HG02623 (cell line): ENCODE measurements at regions not wholly inside any gene's neighbourhood (a gene's known extent, or its start where the extent isn't known, plus 50 kb on each side); places are given as distances from the start of the nearest gene placed in this dataset.

Source experiments
- ATAC-seq: cut with Tn5 transposase; IDR thresholded peaks from one replicate; pipeline ENCODE4 v1.9.1; 2021; ENCODE audit warnings: moderate library complexity; ENCODE audit not compliant: unreplicated experiment

DNA sequence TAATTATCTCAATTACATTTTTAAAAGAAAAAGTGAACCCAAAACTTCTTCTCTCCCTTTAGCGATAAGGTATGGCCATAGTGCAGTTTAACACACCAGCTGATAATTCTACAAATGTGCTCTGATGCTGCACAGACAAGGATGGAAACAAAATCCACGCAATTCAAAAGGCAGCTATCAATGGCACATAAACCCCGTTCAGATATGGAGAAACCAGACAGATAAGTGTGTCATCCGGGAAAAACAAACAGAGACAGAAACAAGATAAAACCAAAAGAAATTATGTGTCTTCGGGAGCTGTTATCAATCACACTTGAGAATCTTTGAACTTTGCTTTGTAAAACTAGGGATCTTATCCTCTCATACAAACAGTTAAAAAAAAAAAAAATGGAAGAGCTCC lies 73.6 kb downstream of the SIPA1L2 start:
- ATAC-seq = no peak

DNA sequence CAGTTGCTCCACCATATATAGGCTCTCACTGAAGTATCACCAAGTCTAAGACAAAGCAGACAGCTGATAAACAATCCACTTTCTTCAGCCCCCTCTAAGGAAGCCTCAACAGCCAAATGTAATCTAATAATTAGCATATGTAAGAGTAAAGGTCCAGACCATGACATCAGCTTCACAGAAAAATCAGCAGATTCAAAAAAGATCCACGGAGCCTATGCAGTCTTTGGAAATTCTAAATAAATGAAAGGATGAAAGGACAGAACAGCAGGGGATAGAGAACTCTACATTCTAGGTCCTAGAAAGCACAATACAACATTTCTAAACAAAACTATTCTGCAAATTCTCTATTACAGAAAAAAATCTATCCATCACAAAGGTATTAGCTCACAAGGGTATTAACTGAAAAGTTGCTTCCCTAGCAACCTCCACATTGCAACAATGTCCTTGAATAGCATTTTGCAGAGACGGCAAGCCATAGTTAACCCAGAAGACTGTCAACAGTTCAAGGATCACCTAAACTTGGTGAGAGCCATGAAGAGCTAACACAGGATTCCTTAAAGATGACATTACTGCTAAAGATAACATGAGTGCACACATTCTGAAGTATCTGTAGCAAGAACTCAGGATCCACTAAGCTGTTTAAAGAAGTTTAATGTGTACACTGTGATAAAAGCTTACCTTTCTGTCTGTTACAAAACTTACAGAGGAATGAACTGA lies 74.3 kb downstream of the SIPA1L2 start:
- no peak for ATAC-seq

GRCh38 chr1:232554409-232554808 lies 75.5 kb downstream of the SIPA1L2 start:
- ATAC-seq = no peak

DNA sequence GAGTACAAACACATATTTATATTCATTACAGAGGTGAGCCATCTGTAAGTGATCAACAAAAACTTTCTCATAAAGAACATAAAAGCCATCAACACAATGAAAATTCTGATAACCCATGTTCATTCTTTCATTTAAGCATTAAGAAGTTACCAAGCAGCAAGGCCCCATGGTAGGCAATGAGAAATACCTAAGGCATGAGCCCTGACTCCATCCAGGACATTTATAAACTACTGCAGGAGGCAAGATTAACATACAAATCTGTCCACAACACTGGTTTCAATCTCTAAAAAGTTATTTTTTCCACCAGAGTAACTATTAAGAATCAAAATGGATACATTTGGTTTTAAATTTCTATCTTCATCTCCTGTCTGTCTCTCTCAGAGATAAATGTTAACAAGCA lies 76.1 kb downstream of the SIPA1L2 start:
- ATAC-seq = no peak

- ATAC-seq = no peak
Observed at GRCh38 chr1:232553050-232553754, 76.7 kb downstream of the SIPA1L2 start.

- no peak for ATAC-seq
Observed at GRCh38 chr1:232551386-232551785, 78.5 kb downstream of the SIPA1L2 start.

- ATAC-seq = no peak
Observed at GRCh38 chr1:232550007-232550406, 79.9 kb downstream of the SIPA1L2 start.

DNA sequence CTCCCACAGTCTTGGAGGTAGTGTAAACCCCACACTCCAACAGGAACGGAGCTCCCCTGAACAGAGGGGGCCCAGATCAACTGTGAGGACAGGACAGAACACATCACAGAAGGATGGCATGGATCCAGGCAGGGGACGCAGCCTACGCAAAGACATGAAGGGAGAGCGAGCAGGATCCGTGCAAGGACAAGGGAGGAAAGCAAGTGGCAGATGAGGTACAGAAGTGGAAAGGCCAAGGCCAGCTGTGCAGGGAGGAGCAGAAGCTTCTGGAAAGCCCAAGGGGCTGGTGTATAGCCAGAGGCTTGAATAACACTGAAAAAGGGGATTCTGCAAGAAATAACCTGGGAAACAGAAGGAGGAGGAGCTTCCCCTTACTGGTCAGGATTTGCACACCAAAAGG lies 81.2 kb downstream of the SIPA1L2 start:
- ATAC-seq = no peak

- no peak for ATAC-seq
Observed at GRCh38 chr1:232547938-232548484, 81.9 kb downstream of the SIPA1L2 start.

DNA sequence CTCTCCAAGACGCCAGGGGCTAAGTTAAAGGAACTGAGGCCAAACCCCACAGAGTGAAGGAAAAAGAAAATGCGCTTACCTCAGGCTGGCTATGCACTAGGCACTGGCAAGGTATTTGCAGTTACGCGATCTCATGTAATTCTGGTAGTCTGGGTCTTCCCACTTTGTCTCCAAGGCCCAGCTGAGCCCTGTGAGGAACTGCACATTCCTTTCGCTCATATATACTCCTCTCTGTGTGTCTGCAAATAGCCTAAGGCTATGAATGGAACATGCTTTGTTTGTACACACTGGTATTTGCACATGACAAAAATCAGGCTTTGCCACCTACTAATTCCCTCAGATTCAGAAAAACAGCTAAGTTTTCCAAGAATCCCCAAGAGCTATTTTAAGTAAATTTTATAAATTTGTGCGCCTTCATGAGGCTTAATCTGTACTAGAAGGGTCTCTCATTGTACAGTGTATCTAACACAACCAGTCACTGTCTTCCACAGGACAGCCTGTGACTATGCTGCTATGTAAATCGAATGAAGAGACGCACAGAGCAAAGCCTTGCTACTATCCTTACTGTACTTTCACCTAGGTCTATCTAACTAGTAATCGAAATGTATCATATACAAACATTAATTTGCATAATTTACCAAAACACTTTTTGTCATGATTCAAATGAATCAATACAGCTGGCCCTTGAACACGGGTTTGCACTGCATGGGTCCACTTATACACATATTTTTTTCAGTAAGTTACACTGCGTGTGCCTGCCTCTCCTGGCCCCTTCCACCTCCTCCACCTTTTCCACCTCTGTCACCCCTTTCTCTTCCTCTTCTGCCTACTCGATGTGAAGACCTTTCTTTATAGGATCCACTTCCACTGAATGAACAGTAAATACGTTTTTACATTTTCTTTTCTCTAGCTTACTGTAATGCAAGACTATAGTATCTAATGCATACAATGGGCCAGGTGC lies 87.0 kb downstream of the SIPA1L2 start:
- no peak for ATAC-seq

DNA sequence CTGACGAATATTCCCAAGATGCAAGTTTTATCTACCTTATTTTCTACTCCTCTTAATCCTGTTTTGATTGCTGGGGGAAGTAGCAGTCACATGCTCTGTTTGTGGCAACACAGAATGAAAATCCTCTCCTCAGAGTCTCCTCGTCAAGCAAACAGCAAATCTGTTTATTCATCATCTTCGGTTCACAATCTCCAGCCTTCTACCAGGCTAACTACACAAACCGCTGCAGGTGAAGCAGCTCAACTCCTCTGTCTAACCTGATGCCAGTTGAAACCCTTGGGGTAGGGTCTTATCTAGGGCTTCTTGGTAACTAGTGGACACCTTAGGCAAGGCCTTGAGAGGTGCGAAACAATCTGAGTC lies 91.0 kb downstream of the SIPA1L2 start:
- ATAC-seq = no peak

DNA sequence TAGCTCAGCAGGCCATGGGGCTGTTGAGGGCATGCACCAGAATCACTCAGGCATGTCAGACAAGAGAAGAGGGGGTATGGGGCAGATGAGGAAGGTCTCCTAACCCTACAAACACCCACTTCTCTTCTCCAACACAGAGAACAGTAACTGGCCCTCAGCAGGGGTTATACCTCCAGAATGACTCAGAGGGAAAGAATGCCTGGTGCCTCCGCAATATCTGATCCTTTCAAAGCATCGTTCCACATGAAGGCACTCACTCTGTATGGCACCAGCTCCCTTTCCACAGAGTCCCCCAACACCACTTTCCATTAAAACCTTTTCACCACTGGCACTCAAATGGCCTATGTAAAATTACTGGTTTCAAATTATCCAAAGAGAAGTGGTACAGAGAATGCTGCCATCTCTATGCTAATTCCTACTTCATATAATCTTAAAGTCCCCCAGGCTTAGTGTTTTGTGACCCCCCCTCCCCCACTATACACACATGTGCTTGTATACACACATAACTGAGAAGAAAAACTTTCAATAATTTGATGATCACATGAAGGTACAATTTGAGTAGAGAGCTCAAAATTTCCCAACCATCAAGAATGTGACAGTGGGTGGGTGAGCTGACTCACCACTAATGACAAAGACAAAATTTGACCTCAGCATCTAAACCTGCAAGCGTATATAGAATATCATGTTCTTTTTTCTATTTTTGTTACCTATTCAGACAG lies 91.5 kb downstream of the SIPA1L2 start:
- ATAC-seq = no peak

DNA sequence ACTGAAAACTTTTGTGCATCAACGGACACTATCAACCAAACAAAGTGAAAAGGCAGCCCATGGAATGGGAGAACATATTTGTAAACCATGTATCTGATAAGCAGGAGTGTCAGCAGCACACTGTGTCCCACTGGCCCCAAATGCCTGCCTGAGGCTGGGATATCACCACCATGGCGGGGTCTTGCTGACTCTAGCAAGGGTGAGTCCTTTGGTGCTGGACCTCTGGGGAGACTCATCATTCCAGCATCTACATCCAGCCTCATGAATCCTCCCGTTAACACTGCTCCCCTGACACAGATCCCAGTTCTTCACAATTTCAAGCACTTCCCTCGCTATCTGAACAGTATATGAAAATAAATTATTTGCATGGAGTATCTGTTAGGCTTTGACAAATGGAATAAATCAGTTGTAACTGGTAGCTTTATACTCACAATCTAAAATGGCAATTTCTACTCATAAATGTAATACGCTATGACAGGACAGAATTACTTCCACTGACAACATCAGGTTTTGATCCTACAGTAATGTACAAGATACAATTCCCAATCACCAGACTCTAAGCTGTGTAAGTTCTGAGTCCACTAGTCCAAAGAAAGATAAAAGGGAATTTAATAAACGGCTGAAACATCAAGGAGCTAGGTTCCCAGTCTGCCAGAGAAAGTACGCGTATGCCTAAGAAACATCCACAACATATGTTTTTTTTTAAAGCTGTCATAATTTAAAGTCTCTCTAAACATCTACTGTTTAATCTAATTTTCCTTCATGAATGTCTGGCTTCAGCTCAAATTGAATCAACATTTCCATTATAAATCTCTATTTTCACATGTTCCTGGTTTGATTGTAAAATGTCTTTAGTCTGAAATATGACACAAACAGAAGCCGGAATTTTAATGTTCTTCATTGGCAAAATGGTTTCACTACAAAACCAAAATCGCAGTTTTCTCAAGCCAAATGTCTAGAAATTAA lies 95.1 kb downstream of the SIPA1L2 start:
- no peak for ATAC-seq

DNA sequence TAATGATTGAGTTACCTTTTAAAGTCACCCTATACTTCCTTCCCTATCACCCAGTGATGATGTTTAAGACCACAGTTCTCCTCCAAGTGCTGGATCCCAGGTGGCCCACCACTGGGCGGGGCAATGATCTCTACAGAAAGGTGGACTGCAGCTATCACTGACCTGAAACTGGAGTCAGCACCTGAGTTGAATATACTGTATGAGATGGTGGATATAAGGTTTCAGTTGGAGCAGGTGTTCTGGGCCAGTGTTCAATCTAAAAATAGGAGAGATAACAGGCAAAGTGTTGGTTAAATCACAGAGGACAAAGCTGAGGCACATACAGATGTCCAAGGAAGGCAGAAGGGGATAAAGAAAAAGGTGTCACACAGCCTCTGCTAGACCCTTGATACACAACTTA lies 96.6 kb downstream of the SIPA1L2 start:
- ATAC-seq = no peak

GRCh38 chr1:232532901-232533300 lies 97.0 kb downstream of the SIPA1L2 start:
- no peak for ATAC-seq

- no peak for ATAC-seq
Observed at GRCh38 chr1:232531291-232531690, 98.6 kb downstream of the SIPA1L2 start.

DNA sequence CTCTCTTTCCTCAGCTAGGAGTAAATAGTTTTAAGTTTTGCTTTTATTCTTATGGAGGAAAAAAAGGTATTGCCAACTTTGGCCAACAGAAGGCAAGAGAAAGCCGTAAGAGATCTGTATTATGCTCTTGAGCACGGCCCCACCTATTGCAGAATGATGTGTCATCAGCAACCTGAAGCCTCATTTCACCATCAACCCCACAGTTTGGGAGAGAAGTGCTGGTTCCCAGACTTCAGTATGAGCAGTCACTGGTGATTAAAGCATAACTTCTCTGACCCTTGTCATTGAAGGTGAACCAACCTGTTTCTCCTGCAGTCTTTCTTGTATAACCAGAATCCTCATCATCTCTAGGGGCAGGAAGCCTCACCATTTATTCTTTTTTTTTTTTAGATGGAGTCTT lies 100.2 kb downstream of the SIPA1L2 start:
- no peak for ATAC-seq

DNA sequence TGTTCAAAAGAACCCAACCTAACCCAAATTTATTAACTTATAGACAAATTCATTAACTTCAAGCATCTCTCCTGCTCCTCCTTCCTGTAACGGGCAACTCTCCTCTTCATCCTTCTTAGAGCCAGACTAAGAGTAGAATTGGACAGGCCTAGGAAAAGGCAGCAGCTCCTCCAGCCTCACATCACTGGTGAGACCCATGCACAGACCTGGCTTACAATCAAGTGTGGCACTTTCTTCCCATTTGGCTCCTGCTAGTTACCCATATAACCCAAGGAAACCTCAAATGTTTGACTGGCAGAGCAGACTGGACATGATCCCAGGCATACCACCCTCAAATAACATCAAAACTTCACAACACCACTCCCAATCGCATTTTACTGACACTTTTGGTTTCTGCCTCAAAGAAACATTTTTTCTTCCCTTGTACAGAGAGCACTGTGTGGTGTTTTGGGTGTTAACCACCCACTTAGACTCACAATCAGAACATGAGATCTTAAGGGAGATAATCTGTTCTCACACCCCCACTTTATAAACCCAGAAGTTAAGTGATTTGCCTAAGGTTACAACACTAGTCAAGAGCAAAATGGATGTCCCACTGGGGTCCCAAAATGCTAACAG lies 101.4 kb downstream of the SIPA1L2 start:
- ATAC-seq = no peak

GRCh38 chr1:232524056-232524455 lies 105.9 kb downstream of the SIPA1L2 start:
- ATAC-seq = no peak
